Activated B cell treated with CpG ODN at 0.5 μM for 24 hours (primary cell): ENCODE measurements at regions not wholly inside any gene's neighbourhood (a gene's known extent, or its start where the extent isn't known, plus 50 kb on each side); places are given as distances from the start of the nearest gene placed in this dataset.
"Not testable (repeated sequence)": the region's sequence is repeated elsewhere in the genome, so short reads cannot be mapped to it uniquely, and the experiment has no call there.

Experiments
- ATAC-seq: fragments of 200-7000 bp; cut with Tn5 transposase; one replicate; pipeline ENCODE4 v1.10.0; 2021; ENCODE audit warnings: low read depth, mild to moderate bottlenecking, moderate library complexity
- CTCF ChIA-PET: fragments of 350-600 bp; sonication (Branson Sonifier 250); formaldehyde crosslinking; loops from one replicate; lab custom pipeline; 2021; ENCODE audit warnings: antibody characterized with exemption; lab: Charles Lee
- POLR2A ChIA-PET: fragments of 350-600 bp; sonication (Branson Sonifier 250); formaldehyde crosslinking; loops from one replicate; lab custom pipeline; 2021; ENCODE audit warnings: antibody characterized with exemption; lab: Charles Lee
- DNase-seq: peaks from one replicate; pipeline ENCODE4 v3.0.0; 2022
- H3K27ac Mint-ChIP-seq: one replicate; pipeline ENCODE4 v1.8.0; 2020; ENCODE audit warnings: mixed read lengths
- H3K27me3 Mint-ChIP-seq: one replicate; pipeline ENCODE4 v1.8.0; 2021; ENCODE audit warnings: mixed read lengths
- H3K36me3 Mint-ChIP-seq: one replicate; pipeline ENCODE4 v1.8.0; 2021; ENCODE audit warnings: low read depth, mixed read lengths
- H3K4me1 Mint-ChIP-seq: one replicate; pipeline ENCODE4 v1.8.0; 2021; ENCODE audit warnings: mixed read lengths
- H3K4me3 Mint-ChIP-seq: one replicate; pipeline ENCODE4 v1.8.0; 2020; ENCODE audit warnings: mild to moderate bottlenecking, mixed read lengths
- H3K9me3 Mint-ChIP-seq: one replicate; pipeline ENCODE4 v1.8.0; 2020; ENCODE audit warnings: mixed read lengths
- CTCF ChIP-seq: fragments of 200-600 bp; IDR thresholded peaks from one replicate; pipeline ENCODE4 v1.8.0; 2022; ENCODE audit warnings: antibody characterized with exemption, mild to moderate bottlenecking
- intact Hi-C: fragments of 100-400 bp; cut with micrococcal nuclease; formaldehyde crosslinking; loops from one replicate; pipeline ENCODE4 v1.15.1; 2024

- Mint-ChIP-seq H3K4me1 (no peaks in the 10 kb centered on the region), H3K27ac (no peak overlapping the region), H3K9me3 (peaks cover 2% of the 10 kb centered on the region), H3K27me3 (no peaks in the 10 kb centered on the region), H3K4me3 (no peak overlapping the region), H3K36me3 (no peaks in the 10 kb centered on the region)
- ChIA-PET POLR2A (no interaction called here), CTCF (no interaction called here)
- no peak for TF ChIP-seq CTCF
- ATAC-seq (no peak), DNase-seq (no peak)
- intact Hi-C loops: no loop called here
Observed at GRCh38 chr18:71221405-71221804, 932.6 kb downstream of the SOCS6 start.

DNA sequence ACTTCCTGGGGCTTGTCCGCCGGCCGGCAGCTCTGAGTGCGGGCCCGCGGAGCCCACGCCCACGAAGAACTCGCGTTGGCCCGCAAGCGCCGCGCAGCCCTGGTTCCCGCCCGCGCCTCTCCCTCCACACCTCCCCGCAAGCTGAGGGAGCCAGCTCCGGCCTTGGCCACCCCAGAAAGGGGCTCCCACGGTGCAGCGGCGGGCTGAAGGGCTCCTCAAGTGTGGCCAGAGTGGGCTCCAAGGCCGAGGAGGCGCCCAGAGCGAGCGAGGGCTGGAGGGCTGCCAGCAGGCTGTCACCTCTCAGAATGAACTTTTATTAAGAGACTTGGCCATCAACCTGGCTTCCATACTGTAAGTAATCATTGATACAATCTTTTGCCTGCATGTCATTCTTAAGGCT is 923.9 kb downstream of the SOCS6 start:
- CTCF ChIA-PET, DNase-seq, H3K36me3 Mint-ChIP-seq, H3K27ac Mint-ChIP-seq, H3K4me1 Mint-ChIP-seq, POLR2A ChIA-PET, ATAC-seq, H3K27me3 Mint-ChIP-seq, intact Hi-C loops, H3K4me3 Mint-ChIP-seq: not testable (repeated sequence)
- H3K9me3 Mint-ChIP-seq: peaks cover 12% of the 10 kb centered on the region

DNA sequence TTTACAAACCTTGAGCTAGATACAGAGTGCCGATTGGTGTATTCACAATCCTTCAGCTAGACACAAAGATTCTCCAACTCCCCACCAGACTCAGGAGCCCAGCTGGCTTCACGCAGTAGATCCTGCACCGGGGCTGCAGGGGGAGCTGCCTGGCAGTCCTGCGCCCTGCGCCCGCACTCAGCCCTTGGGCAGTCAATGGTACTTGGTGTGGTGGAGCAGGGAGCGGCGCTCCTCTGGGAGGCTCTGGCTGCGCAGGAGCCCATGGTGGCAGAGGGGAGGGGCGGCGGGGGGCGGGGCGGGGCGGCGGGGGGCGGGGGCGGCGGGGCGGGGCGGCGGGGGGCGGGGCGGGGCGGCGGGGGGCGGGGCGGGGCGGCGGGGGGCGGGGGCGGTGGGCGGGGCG is 923.4 kb downstream of the SOCS6 start:
- no peak for ATAC-seq
- DNase-seq: no peak
- Mint-ChIP-seq H3K4me3 (no peak overlapping the region), H3K9me3 (peaks cover 12% of the 10 kb centered on the region), H3K27me3 (no peaks in the 10 kb centered on the region), H3K4me1 (no peaks in the 10 kb centered on the region), H3K27ac (no peak overlapping the region), H3K36me3 (no peaks in the 10 kb centered on the region)
- ChIA-PET POLR2A (no interaction called here), CTCF (no interaction called here)
- intact Hi-C loops: no loop called here
- TF ChIP-seq CTCF: no peak

DNA sequence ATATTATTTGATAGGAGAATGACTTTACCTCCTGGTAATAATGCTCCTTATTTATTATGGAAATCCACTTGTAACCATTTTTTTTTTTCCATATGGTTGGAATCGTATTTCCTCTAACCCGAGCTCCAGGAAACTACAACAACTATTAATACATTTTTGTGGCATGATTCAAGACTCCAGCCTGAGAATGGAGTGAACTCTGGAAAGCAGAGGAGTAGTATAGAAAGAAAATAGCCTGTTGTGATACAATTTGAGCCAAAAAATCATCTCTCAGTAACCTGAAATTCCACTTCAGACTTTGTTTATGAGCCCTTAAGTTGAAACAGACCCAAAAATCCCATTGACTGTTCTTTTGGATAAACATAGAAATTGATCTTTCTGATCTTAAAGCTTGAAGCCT is 921.1 kb downstream of the SOCS6 start:
- Mint-ChIP-seq H3K9me3 (peaks cover 9% of the 10 kb centered on the region), H3K4me3 (no peak overlapping the region), H3K27me3 (no peaks in the 10 kb centered on the region), H3K27ac (no peak overlapping the region), H3K36me3 (no peaks in the 10 kb centered on the region), H3K4me1 (no peaks in the 10 kb centered on the region)
- ChIA-PET POLR2A (no interaction called here), CTCF (no interaction called here)
- ATAC-seq (no peak), DNase-seq (no peak)
- intact Hi-C loops: no loop called here
- TF ChIP-seq CTCF: no peak

DNA sequence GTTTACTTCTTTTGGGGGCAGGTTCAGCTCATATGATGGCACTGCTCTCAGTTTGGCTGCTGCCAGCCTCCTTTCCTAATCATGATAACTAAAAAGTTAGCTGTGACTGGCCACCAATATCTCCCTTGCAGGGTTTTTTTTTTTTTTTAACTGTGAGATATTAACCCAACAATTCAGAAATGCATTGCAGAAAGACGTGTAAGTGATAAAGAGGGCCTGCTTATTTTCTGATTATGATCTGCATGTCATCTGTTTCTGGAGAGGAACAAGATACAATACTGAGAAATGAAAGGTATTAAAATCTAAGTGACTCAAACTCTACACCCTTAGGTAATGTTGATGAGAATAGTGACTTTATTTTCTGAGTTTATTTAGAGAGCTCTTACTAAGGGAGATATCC is 905.6 kb downstream of the SOCS6 start:
- peaks cover 6% of the 10 kb centered on the region for H3K9me3 Mint-ChIP-seq
- no peaks in the 10 kb centered on the region for H3K4me1 Mint-ChIP-seq
- POLR2A ChIA-PET: no interaction called here
- ATAC-seq (no peak), DNase-seq (no peak)
- no peak overlapping the region for H3K27ac Mint-ChIP-seq
- no peak for TF ChIP-seq CTCF
- H3K4me3 Mint-ChIP-seq: no peak overlapping the region
- CTCF ChIA-PET: no interaction called here
- no peaks in the 10 kb centered on the region for H3K27me3 Mint-ChIP-seq
- H3K36me3 Mint-ChIP-seq: no peaks in the 10 kb centered on the region
- intact Hi-C loops: no loop called here

GRCh38 chr18:71189581-71189980 is 900.7 kb downstream of the SOCS6 start:
- no peaks in the 10 kb centered on the region for H3K36me3 Mint-ChIP-seq
- no peaks in the 10 kb centered on the region for H3K27me3 Mint-ChIP-seq
- H3K27ac Mint-ChIP-seq: no peak overlapping the region
- ChIA-PET POLR2A (no interaction called here), CTCF (no interaction called here)
- no peaks in the 10 kb centered on the region for H3K9me3 Mint-ChIP-seq
- intact Hi-C loops: no loop called here
- ATAC-seq (no peak), DNase-seq (no peak)
- H3K4me3 Mint-ChIP-seq: no peak overlapping the region
- no peak for TF ChIP-seq CTCF
- no peaks in the 10 kb centered on the region for H3K4me1 Mint-ChIP-seq
